Lung (tissue), 11 donors: ENCODE measurements at regions not wholly inside any gene's neighbourhood (a gene's known extent, or its start where the extent isn't known, plus 50 kb on each side); places are given as distances from the start of the nearest gene placed in this dataset.

Source experiments
- ATAC-seq: fragments of 200-7000 bp; cut with Tn5 transposase; one replicate; pipeline ENCODE4 v1.9.1; 2020; ENCODE audit warnings: moderate number of reproducible peaks; ENCODE audit not compliant: insufficient read depth, low FRiP score
- DNase-seq, 3 donors: peaks; one replicate each; pipeline ENCODE4 v3.0.0-alpha.2; 2013 to 2017
- H3K27ac ChIP-seq, 2 donors: one replicate each; pipeline ENCODE4 v1.5.1; 2013; ENCODE audit warnings: mild to moderate bottlenecking in 2 of 2, moderate library complexity in 2 of 2, control low read depth in 1 of 2, inconsistent platforms in 1 of 2, low read depth in 1 of 2, low read length in 1 of 2
- H3K27me3 ChIP-seq, 3 donors: one replicate each; pipeline ENCODE4 v1.5.1; 2013; ENCODE audit warnings: low read length in 2 of 3; ENCODE audit not compliant: control insufficient read depth in 3 of 3, insufficient read depth in 3 of 3
- H3K36me3 ChIP-seq, 4 donors: one replicate each; pipeline ENCODE4 v1.5.1; 2013; ENCODE audit warnings: low read length in 4 of 4, mild to moderate bottlenecking in 1 of 4, moderate library complexity in 1 of 4; ENCODE audit not compliant: control insufficient read depth in 4 of 4, insufficient read depth in 4 of 4
- H3K4me1 ChIP-seq, 5 donors: one replicate each; pipeline ENCODE4 v1.5.1; 2013; ENCODE audit warnings: low read length in 5 of 5, mild to moderate bottlenecking in 2 of 5, moderate library complexity in 1 of 5; ENCODE audit not compliant: control insufficient read depth in 5 of 5, insufficient read depth in 5 of 5
- H3K4me3 ChIP-seq: one replicate; pipeline ENCODE4 v1.5.1; 2013; ENCODE audit warnings: mild to moderate bottlenecking, control low read depth, moderate library complexity
- H3K9ac ChIP-seq, 2 donors: one replicate each; pipeline ENCODE4 v1.5.1; 2013; ENCODE audit warnings: low read length in 2 of 2, control low read depth in 1 of 2; ENCODE audit not compliant: insufficient read depth in 1 of 2
- H3K9me3 ChIP-seq, 4 donors: one replicate each; pipeline ENCODE4 v1.5.1; 2013; ENCODE audit warnings: low read length in 3 of 4, mild to moderate bottlenecking in 1 of 4, moderate library complexity in 1 of 4; ENCODE audit not compliant: control insufficient read depth in 4 of 4, insufficient read depth in 3 of 4
- WGBS, 2 donors: extraction: QIAGEN DNeasy Blood & Tissue Kit; methylation state at CpG; one replicate each; pipeline ENCODE4 v1.1.7; 2013; 5-methylcytosine and 5-hydroxymethylcytosine counted together
- TF ChIP-seq, protein P1 (sequence below): IDR thresholded peaks from 2 replicates; pipeline ENCODE4 v1.5.1; 2012; ENCODE audit warnings: mild to moderate bottlenecking; ENCODE audit errors: control extremely low read depth, extremely low read depth
- donor health status: control.
- donor health status: control.
- donor health status: Bipolar disorder and iron deficiency.
- donor health status: healthy.
- donor health status: DM: yes; HTN: yes; CAD: no.

DNA sequence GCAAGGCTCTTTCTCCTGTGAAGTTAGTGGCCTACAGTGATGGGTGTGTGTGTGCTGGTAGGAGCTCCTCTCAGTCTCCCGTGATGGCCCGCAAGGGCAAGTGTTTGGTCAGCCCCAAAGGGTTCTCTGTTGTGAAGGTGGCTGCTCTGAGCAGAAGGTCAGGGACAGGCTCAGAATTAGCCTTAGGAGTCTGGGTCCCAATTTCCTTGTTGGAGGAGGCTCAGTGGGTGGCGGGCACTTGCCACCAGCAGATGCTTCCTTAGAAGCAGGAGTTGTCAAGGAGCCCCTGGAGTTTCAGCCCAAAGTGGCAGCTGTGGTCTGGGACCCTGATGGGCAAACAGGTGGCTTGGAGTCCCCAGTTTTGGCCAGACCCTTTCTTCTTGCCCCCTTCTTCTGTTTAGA lies 154.4 kb downstream of the MACROH2A1 start:
- no peak overlapping the region for H3K4me3 ChIP-seq
- peaks cover 0 to 27% (median 4%) of the 10 kb centered on the region in 3 donors for H3K27me3 ChIP-seq
- TF ChIP-seq, protein P1, sequence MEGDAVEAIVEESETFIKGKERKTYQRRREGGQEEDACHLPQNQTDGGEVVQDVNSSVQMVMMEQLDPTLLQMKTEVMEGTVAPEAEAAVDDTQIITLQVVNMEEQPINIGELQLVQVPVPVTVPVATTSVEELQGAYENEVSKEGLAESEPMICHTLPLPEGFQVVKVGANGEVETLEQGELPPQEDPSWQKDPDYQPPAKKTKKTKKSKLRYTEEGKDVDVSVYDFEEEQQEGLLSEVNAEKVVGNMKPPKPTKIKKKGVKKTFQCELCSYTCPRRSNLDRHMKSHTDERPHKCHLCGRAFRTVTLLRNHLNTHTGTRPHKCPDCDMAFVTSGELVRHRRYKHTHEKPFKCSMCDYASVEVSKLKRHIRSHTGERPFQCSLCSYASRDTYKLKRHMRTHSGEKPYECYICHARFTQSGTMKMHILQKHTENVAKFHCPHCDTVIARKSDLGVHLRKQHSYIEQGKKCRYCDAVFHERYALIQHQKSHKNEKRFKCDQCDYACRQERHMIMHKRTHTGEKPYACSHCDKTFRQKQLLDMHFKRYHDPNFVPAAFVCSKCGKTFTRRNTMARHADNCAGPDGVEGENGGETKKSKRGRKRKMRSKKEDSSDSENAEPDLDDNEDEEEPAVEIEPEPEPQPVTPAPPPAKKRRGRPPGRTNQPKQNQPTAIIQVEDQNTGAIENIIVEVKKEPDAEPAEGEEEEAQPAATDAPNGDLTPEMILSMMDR = no peak
- peaks cover 0 to 33% (median 13%) of the 10 kb centered on the region in 5 donors for H3K4me1 ChIP-seq
- DNase-seq (peak in 1 of 3 donors; percentile 10), ATAC-seq (no peak)
- no peak overlapping the region for H3K9ac ChIP-seq
- H3K9me3 ChIP-seq = no peaks in the 10 kb centered on the region
- no peak overlapping the region for H3K27ac ChIP-seq
- 95 to 100% methylated on average over 3 of the region's 3 CpGs for WGBS, 2 donors
- H3K36me3 ChIP-seq = no peaks in the 10 kb centered on the region

GRCh38 chr5:135243556-135244285 lies 155.3 kb downstream of the MACROH2A1 start:
- H3K36me3 ChIP-seq = no peaks in the 10 kb centered on the region
- H3K27me3 ChIP-seq = peaks cover 0 to 27% (median 4%) of the 10 kb centered on the region in 3 donors
- 86 to 91% methylated on average over 20 to 22 of the region's 22 CpGs for WGBS, 2 donors
- H3K27ac ChIP-seq = no peak overlapping the region
- no peaks in the 10 kb centered on the region for H3K9me3 ChIP-seq
- TF ChIP-seq, protein P1 = no peak
- peaks cover 0 to 30% (median 13%) of the 10 kb centered on the region in 5 donors for H3K4me1 ChIP-seq
- no peak overlapping the region for H3K4me3 ChIP-seq
- ATAC-seq = no peak
- DNase-seq = peak; percentile 85 to 94 (median 91)
- no peak overlapping the region for H3K9ac ChIP-seq

GRCh38 chr5:135242866-135243555 lies 156.0 kb downstream of the MACROH2A1 start:
- TF ChIP-seq, protein P1 = no peak
- Histone ChIP-seq H3K36me3 (no peaks in the 10 kb centered on the region), H3K9ac (no peak overlapping the region), H3K27me3 (peaks cover 0 to 26% (median 4%) of the 10 kb centered on the region in 3 donors), H3K27ac (peak overlapping the region in 1 of 2 donors; percentile 71), H3K4me1 (peaks cover 0 to 31% (median 13%) of the 10 kb centered on the region in 5 donors), H3K9me3 (no peaks in the 10 kb centered on the region), H3K4me3 (no peak overlapping the region)
- WGBS, 2 donors = 88 to 92% methylated on average over 8 of the region's 8 CpGs
- peak in 1 of 3 donors; percentile 10 for DNase-seq
- no peak for ATAC-seq
